WTC11 (cell line): ENCODE measurements at regions not wholly inside any gene's neighbourhood (a gene's known extent, or its start where the extent isn't known, plus 50 kb on each side); places are given as distances from the start of the nearest gene placed in this dataset.

ENCODE experiments used
- ATAC-seq: fragments of 200-7000 bp; cut with Tn5 transposase; 2 replicates; pipeline ENCODE4 v1.10.0; 2021; ENCODE audit warnings: mild to moderate bottlenecking, moderate library complexity
- CTCF ChIA-PET: fragments of 300-600 bp; sonication (Branson Sonifier 250); formaldehyde crosslinking; loops from one replicate; lab custom pipeline; 2021; ENCODE audit warnings: antibody characterized with exemption; lab: Charles Lee
- POLR2A ChIA-PET: fragments of 350-600 bp; sonication (Branson Sonifier 250); formaldehyde crosslinking; loops from one replicate; lab custom pipeline; 2021; ENCODE audit warnings: antibody characterized with exemption; lab: Charles Lee
- DNase-seq: peaks from one replicate; pipeline ENCODE4 v3.0.0; 2021; ENCODE audit warnings: low spot score
- H3K27ac Mint-ChIP-seq: 2 replicates; pipeline ENCODE4 v1.8.0; 2021; ENCODE audit warnings: mixed read lengths
- H3K27me3 Mint-ChIP-seq: 2 replicates; pipeline ENCODE4 v1.8.0; 2021; ENCODE audit warnings: low read depth, mild to moderate bottlenecking, moderate library complexity, mixed read lengths
- H3K36me3 Mint-ChIP-seq: 2 replicates; pipeline ENCODE4 v1.8.0; 2021; ENCODE audit warnings: mixed read lengths
- H3K4me1 Mint-ChIP-seq: 2 replicates; pipeline ENCODE4 v1.8.0; 2022; ENCODE audit warnings: mixed read lengths
- H3K4me3 Mint-ChIP-seq: 2 replicates; pipeline ENCODE4 v1.8.0; 2021; ENCODE audit warnings: mild to moderate bottlenecking, moderate library complexity, mixed read lengths
- H3K9me3 Mint-ChIP-seq: 2 replicates; pipeline ENCODE4 v1.8.0; 2021; ENCODE audit warnings: mixed read lengths
- EMX1 ChIP-seq: fragments of 250-450 bp; sonication (Bioruptor Pico); IDR thresholded peaks from 2 replicates; pipeline ENCODE4 v1.8.0; 2021; ENCODE audit warnings: mild to moderate bottlenecking
- FOXJ3 ChIP-seq: sonication (generic); formaldehyde crosslinking; IDR thresholded peaks from 2 replicates; pipeline ENCODE4 v1.9.0; 2021; ENCODE audit warnings: missing genetic modification reagents, mild to moderate bottlenecking, borderline replicate concordance
- HMGA2 ChIP-seq: fragments of 250-450 bp; sonication (Bioruptor Pico); IDR thresholded peaks from 2 replicates; pipeline ENCODE4 v1.4.0; 2021; ENCODE audit warnings: mild to moderate bottlenecking, moderate library complexity
- IRF2 ChIP-seq: sonication (generic); formaldehyde crosslinking; IDR thresholded peaks from 2 replicates; pipeline ENCODE4 v1.8.0; 2022; ENCODE audit warnings: low read depth, missing genetic modification reagents, borderline replicate concordance
- MYBL2 ChIP-seq: sonication (generic); formaldehyde crosslinking; IDR thresholded peaks from 2 replicates; pipeline ENCODE4 v1.8.1; 2023; ENCODE audit warnings: mild to moderate bottlenecking, moderate library complexity, missing genetic modification reagents
- RORB ChIP-seq: fragments of 250-450 bp; sonication (Bioruptor Pico); IDR thresholded peaks from 2 replicates; pipeline ENCODE4 v1.9.0; 2021; ENCODE audit warnings: mild to moderate bottlenecking
- ZNF671 ChIP-seq: fragments of 250-450 bp; sonication (Bioruptor Pico); IDR thresholded peaks from 2 replicates; pipeline ENCODE4 v1.8.0; 2021; ENCODE audit warnings: mild to moderate bottlenecking
- TF ChIP-seq, protein P1 (sequence below): sonication (generic); formaldehyde crosslinking; conservative IDR thresholded peaks from 2 replicates; pipeline ENCODE4 v1.8.1; 2023; ENCODE audit warnings: mild to moderate bottlenecking, low read depth, missing genetic modification reagents, moderate library complexity
- TF ChIP-seq, protein P2 (sequence below): sonication (generic); formaldehyde crosslinking; IDR thresholded peaks from 2 replicates; pipeline ENCODE4 v1.8.1; 2023; ENCODE audit warnings: mild to moderate bottlenecking, missing genetic modification reagents, moderate library complexity
- TF ChIP-seq, protein P3 (sequence below): fragments of 250-450 bp; sonication (Bioruptor Pico); IDR thresholded peaks from 2 replicates; pipeline ENCODE4 v1.9.0; 2021; ENCODE audit warnings: mild to moderate bottlenecking
- TF ChIP-seq, protein P4 (sequence below): sonication (generic); formaldehyde crosslinking; IDR thresholded peaks from 2 replicates; pipeline ENCODE4 v1.8.0; 2022; ENCODE audit warnings: mild to moderate bottlenecking, missing genetic modification reagents
- TF ChIP-seq, protein P5 (sequence below): sonication (generic); formaldehyde crosslinking; IDR thresholded peaks from 2 replicates; pipeline ENCODE4 v1.8.0; 2022; ENCODE audit warnings: missing genetic modification reagents
- TF ChIP-seq, protein P6 (sequence below): fragments of 250-450 bp; sonication (Bioruptor Pico); IDR thresholded peaks from 2 replicates; pipeline ENCODE4 v1.9.0; 2021; ENCODE audit warnings: mild to moderate bottlenecking, borderline replicate concordance
- TF ChIP-seq, protein P7 (sequence below): sonication (generic); formaldehyde crosslinking; IDR thresholded peaks from 2 replicates; pipeline ENCODE4 v1.8.1; 2022; ENCODE audit warnings: mild to moderate bottlenecking, missing genetic modification reagents, moderate library complexity, borderline replicate concordance
- TF ChIP-seq, protein P8 (sequence below): fragments of 250-450 bp; sonication (Bioruptor Pico); IDR thresholded peaks from 2 replicates; pipeline ENCODE4 v1.9.0; 2021; ENCODE audit warnings: mild to moderate bottlenecking

DNA sequence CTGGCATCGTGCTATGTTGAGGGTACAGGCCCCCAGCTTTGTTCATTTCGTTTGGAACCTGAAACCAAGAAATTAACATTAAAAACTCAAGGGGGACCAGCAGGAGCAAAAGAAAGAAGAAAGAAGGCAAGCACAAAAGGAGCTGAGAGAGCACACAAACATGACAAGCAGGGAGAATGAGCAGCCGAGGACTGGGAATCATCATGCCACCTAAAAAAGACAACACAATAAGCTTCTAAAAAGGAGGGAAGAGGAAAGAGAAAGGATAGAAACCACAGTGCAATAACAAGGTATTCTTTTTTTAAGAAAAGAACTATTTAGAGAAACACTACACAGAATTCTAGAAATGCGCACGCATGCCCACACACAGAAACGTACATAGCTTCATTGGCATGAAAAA lies 103.2 kb upstream of the FAM9B start (continued):
- TF ChIP-seq, protein P1, sequence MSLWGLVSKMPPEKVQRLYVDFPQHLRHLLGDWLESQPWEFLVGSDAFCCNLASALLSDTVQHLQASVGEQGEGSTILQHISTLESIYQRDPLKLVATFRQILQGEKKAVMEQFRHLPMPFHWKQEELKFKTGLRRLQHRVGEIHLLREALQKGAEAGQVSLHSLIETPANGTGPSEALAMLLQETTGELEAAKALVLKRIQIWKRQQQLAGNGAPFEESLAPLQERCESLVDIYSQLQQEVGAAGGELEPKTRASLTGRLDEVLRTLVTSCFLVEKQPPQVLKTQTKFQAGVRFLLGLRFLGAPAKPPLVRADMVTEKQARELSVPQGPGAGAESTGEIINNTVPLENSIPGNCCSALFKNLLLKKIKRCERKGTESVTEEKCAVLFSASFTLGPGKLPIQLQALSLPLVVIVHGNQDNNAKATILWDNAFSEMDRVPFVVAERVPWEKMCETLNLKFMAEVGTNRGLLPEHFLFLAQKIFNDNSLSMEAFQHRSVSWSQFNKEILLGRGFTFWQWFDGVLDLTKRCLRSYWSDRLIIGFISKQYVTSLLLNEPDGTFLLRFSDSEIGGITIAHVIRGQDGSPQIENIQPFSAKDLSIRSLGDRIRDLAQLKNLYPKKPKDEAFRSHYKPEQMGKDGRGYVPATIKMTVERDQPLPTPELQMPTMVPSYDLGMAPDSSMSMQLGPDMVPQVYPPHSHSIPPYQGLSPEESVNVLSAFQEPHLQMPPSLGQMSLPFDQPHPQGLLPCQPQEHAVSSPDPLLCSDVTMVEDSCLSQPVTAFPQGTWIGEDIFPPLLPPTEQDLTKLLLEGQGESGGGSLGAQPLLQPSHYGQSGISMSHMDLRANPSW (CRISPR knock-in tag) = no peak
- TF ChIP-seq, protein P2, sequence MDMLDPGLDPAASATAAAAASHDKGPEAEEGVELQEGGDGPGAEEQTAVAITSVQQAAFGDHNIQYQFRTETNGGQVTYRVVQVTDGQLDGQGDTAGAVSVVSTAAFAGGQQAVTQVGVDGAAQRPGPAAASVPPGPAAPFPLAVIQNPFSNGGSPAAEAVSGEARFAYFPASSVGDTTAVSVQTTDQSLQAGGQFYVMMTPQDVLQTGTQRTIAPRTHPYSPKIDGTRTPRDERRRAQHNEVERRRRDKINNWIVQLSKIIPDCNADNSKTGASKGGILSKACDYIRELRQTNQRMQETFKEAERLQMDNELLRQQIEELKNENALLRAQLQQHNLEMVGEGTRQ (CRISPR knock-in tag) = no peak
- TF ChIP-seq, protein P3, sequence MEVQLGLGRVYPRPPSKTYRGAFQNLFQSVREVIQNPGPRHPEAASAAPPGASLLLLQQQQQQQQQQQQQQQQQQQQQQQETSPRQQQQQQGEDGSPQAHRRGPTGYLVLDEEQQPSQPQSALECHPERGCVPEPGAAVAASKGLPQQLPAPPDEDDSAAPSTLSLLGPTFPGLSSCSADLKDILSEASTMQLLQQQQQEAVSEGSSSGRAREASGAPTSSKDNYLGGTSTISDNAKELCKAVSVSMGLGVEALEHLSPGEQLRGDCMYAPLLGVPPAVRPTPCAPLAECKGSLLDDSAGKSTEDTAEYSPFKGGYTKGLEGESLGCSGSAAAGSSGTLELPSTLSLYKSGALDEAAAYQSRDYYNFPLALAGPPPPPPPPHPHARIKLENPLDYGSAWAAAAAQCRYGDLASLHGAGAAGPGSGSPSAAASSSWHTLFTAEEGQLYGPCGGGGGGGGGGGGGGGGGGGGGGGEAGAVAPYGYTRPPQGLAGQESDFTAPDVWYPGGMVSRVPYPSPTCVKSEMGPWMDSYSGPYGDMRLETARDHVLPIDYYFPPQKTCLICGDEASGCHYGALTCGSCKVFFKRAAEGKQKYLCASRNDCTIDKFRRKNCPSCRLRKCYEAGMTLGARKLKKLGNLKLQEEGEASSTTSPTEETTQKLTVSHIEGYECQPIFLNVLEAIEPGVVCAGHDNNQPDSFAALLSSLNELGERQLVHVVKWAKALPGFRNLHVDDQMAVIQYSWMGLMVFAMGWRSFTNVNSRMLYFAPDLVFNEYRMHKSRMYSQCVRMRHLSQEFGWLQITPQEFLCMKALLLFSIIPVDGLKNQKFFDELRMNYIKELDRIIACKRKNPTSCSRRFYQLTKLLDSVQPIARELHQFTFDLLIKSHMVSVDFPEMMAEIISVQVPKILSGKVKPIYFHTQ (CRISPR knock-in tag) = no peak
- TF ChIP-seq, all 79 proteins: peak for 0

DNA sequence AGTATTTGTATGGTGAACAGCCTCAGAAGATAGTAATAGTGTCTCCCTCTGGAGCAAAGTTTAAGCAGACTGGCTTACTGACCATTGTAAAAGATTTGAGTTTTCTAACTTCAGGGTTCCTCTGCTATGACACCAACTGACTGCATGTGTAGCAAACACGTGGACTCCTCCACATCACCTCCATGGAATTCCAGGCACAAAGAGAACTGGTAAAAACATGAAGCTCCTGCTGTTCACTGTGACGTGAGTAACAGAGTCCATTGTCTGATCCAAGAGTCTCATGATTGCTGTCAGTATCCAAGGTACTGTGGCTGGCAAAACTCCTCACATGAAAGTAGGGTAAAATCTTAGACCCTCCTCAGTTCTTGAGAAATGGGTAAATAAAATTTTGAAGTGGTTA lies 107.6 kb upstream of the FAM9B start:
- ChIA-PET CTCF (no interaction called here), POLR2A (no interaction called here)
- Mint-ChIP-seq H3K4me3 (no peak overlapping the region), H3K27me3 (no peaks in the 10 kb centered on the region), H3K27ac (no peak overlapping the region), H3K9me3 (peaks cover 4% of the 10 kb centered on the region; the same call in 1 of the 2 replicates), H3K36me3 (no peaks in the 10 kb centered on the region), H3K4me1 (peaks cover 27% of the 10 kb centered on the region)
- ATAC-seq (no peak), DNase-seq (no peak)
- no peak for TF ChIP-seq MYBL2
- TF ChIP-seq, protein P4, sequence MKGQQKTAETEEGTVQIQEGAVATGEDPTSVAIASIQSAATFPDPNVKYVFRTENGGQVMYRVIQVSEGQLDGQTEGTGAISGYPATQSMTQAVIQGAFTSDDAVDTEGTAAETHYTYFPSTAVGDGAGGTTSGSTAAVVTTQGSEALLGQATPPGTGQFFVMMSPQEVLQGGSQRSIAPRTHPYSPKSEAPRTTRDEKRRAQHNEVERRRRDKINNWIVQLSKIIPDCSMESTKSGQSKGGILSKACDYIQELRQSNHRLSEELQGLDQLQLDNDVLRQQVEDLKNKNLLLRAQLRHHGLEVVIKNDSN = no peak
- no peak for TF ChIP-seq IRF2 (CRISPR knock-in tag)
- TF ChIP-seq, protein P5, sequence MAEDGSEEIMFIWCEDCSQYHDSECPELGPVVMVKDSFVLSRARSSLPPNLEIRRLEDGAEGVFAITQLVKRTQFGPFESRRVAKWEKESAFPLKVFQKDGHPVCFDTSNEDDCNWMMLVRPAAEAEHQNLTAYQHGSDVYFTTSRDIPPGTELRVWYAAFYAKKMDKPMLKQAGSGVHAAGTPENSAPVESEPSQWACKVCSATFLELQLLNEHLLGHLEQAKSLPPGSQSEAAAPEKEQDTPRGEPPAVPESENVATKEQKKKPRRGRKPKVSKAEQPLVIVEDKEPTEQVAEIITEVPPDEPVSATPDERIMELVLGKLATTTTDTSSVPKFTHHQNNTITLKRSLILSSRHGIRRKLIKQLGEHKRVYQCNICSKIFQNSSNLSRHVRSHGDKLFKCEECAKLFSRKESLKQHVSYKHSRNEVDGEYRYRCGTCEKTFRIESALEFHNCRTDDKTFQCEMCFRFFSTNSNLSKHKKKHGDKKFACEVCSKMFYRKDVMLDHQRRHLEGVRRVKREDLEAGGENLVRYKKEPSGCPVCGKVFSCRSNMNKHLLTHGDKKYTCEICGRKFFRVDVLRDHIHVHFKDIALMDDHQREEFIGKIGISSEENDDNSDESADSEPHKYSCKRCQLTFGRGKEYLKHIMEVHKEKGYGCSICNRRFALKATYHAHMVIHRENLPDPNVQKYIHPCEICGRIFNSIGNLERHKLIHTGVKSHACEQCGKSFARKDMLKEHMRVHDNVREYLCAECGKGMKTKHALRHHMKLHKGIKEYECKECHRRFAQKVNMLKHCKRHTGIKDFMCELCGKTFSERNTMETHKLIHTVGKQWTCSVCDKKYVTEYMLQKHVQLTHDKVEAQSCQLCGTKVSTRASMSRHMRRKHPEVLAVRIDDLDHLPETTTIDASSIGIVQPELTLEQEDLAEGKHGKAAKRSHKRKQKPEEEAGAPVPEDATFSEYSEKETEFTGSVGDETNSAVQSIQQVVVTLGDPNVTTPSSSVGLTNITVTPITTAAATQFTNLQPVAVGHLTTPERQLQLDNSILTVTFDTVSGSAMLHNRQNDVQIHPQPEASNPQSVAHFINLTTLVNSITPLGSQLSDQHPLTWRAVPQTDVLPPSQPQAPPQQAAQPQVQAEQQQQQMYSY (CRISPR knock-in tag) = no peak
- TF ChIP-seq FOXJ3 (CRISPR knock-in tag) = no peak
- TF ChIP-seq, protein P1 (CRISPR knock-in tag) = no peak
- no peak for TF ChIP-seq RORB (CRISPR knock-in tag)
- TF ChIP-seq EMX1 (CRISPR knock-in tag) = no peak
- TF ChIP-seq, protein P6, sequence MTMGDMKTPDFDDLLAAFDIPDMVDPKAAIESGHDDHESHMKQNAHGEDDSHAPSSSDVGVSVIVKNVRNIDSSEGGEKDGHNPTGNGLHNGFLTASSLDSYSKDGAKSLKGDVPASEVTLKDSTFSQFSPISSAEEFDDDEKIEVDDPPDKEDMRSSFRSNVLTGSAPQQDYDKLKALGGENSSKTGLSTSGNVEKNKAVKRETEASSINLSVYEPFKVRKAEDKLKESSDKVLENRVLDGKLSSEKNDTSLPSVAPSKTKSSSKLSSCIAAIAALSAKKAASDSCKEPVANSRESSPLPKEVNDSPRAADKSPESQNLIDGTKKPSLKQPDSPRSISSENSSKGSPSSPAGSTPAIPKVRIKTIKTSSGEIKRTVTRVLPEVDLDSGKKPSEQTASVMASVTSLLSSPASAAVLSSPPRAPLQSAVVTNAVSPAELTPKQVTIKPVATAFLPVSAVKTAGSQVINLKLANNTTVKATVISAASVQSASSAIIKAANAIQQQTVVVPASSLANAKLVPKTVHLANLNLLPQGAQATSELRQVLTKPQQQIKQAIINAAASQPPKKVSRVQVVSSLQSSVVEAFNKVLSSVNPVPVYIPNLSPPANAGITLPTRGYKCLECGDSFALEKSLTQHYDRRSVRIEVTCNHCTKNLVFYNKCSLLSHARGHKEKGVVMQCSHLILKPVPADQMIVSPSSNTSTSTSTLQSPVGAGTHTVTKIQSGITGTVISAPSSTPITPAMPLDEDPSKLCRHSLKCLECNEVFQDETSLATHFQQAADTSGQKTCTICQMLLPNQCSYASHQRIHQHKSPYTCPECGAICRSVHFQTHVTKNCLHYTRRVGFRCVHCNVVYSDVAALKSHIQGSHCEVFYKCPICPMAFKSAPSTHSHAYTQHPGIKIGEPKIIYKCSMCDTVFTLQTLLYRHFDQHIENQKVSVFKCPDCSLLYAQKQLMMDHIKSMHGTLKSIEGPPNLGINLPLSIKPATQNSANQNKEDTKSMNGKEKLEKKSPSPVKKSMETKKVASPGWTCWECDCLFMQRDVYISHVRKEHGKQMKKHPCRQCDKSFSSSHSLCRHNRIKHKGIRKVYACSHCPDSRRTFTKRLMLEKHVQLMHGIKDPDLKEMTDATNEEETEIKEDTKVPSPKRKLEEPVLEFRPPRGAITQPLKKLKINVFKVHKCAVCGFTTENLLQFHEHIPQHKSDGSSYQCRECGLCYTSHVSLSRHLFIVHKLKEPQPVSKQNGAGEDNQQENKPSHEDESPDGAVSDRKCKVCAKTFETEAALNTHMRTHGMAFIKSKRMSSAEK (CRISPR knock-in tag) = no peak
- TF ChIP-seq, protein P7, sequence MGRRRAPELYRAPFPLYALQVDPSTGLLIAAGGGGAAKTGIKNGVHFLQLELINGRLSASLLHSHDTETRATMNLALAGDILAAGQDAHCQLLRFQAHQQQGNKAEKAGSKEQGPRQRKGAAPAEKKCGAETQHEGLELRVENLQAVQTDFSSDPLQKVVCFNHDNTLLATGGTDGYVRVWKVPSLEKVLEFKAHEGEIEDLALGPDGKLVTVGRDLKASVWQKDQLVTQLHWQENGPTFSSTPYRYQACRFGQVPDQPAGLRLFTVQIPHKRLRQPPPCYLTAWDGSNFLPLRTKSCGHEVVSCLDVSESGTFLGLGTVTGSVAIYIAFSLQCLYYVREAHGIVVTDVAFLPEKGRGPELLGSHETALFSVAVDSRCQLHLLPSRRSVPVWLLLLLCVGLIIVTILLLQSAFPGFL (CRISPR knock-in tag) = no peak
- TF ChIP-seq, protein P8, sequence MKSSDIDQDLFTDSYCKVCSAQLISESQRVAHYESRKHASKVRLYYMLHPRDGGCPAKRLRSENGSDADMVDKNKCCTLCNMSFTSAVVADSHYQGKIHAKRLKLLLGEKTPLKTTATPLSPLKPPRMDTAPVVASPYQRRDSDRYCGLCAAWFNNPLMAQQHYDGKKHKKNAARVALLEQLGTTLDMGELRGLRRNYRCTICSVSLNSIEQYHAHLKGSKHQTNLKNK (CRISPR knock-in tag) = no peak
- TF ChIP-seq HMGA2 (CRISPR knock-in tag) = no peak
- no peak for TF ChIP-seq ZNF671
